ENCODE measurements at regions not wholly inside any gene's neighbourhood (a gene's known extent, or its start where the extent isn't known, plus 50 kb on each side); places are given as distances from the start of the nearest gene placed in this dataset.

DNA sequence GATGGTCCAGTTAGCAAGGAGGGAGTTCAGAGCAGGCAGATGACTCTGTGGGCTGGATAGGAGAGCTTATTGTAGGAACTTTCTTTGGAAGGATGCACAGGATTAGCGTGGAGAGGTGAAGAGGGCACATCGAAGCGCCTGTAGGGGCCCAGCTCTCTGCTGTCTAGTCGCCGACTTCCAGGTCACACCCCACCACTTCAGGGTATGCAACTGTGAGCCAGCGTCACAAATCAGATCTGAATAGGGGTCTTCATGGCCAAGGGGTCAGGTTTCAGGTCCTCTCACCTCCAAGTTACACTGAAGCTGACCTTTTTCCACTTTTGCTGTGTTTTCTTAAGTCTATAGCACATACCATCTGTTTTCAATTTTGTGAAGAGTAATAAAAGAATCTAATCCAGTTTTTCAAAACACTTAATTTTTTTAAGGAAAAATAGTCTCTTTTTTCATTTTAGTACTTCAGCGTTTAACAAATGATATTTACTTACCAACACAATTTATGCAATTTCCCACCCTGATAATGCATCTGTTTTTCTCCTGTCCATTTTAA is 364.2 kb upstream of the CLINT1 start:
- intact Hi-C loops (cut with micrococcal nuclease; ENCODE audit: unreplicated experiment) = no loop called here
- Histone ChIP-seq H3K79me2 (ENCODE audit: insufficient read depth, low read length) (no peaks in the 10 kb centered on the region), H3K9ac (ENCODE audit: insufficient read depth, low read depth, low read length) (no peak overlapping the region), H3K27ac (ENCODE audit: extremely low read length, insufficient read depth, low read length) (no peak overlapping the region), H2AFZ (ENCODE audit: low read length) (no peak overlapping the region), H3K4me3 (replicated peaks in 1 of 3; ENCODE audit: insufficient read depth in 1 of 3, low read depth in 2 of 3, low read length in 3 of 3) (no peak overlapping the region), H4K20me1 (ENCODE audit: insufficient read depth, low read length) (no peaks in the 10 kb centered on the region), H3K4me1 (ENCODE audit: insufficient read depth, low read length) (no peaks in the 10 kb centered on the region), H3K4me2 (ENCODE audit: low read depth, low read length) (no peak overlapping the region), H3K9me3 (ENCODE audit: low read length) (no peaks in the 10 kb centered on the region), H3K36me3 (replicated peaks in 1 of 2; ENCODE audit: control insufficient read depth in 1 of 2, insufficient read depth in 2 of 2, low read length in 2 of 2) (no peaks in the 10 kb centered on the region), H3K27me3 (ENCODE audit: control insufficient read depth in 1 of 2, insufficient read depth in 2 of 2, low read length in 2 of 2) (no peaks in the 10 kb centered on the region)
- BruUV-seq (replicated peaks) = no TSS peak
- FAIRE-seq = no peak
- TF ChIP-seq PRDM4 (CRISPR knock-in tag; IDR thresholded peaks at IDR 0.05; ENCODE audit: borderline replicate concordance) (no peak), ZNF567 (CRISPR knock-in tag; IDR thresholded peaks at IDR 0.05; ENCODE audit: borderline replicate concordance) (no peak), ZNF138 (CRISPR knock-in tag; IDR thresholded peaks at IDR 0.05; ENCODE audit: low read depth) (no peak), ZNF263 (CRISPR knock-in tag; IDR thresholded peaks at IDR 0.05) (no peak), ZBTB1 (CRISPR knock-in tag; IDR thresholded peaks at IDR 0.05; ENCODE audit: borderline replicate concordance) (no peak), HOXD1 (CRISPR knock-in tag; IDR thresholded peaks at IDR 0.05) (no peak), NFKBIZ (CRISPR knock-in tag; IDR thresholded peaks at IDR 0.05) (no peak), ZNF354B (CRISPR knock-in tag; IDR thresholded peaks at IDR 0.05) (no peak), ZNF225 (CRISPR knock-in tag; IDR thresholded peaks at IDR 0.05) (no peak), JDP2 (CRISPR knock-in tag; IDR thresholded peaks at IDR 0.05; ENCODE audit: borderline replicate concordance) (no peak), ZBTB38 (CRISPR knock-in tag; IDR thresholded peaks at IDR 0.05) (no peak)
- WGBS (ENCODE audit: low lambda C conversion rate) = 1% methylated on average over 2 of the region's 7 CpGs
- DNase-seq (ENCODE audit: low spot score) = no peak
- ChIA-PET CTCF (ENCODE audit: low intra/inter-chr PET ratio, low total read pairs) (no interaction called here), POLR2A (no interaction called here)
- no peak for ATAC-seq
- in situ Hi-C loops (cut with HindIII; ENCODE audit: extremely low pct_ligation_motif_present, low pct_unique_long_range_greater_than_20kb) = no loop called here
